ENCODE measurements at regions not wholly inside any gene's neighbourhood (a gene's known extent, or its start where the extent isn't known, plus 50 kb on each side); places are given as distances from the start of the nearest gene placed in this dataset.

DNA sequence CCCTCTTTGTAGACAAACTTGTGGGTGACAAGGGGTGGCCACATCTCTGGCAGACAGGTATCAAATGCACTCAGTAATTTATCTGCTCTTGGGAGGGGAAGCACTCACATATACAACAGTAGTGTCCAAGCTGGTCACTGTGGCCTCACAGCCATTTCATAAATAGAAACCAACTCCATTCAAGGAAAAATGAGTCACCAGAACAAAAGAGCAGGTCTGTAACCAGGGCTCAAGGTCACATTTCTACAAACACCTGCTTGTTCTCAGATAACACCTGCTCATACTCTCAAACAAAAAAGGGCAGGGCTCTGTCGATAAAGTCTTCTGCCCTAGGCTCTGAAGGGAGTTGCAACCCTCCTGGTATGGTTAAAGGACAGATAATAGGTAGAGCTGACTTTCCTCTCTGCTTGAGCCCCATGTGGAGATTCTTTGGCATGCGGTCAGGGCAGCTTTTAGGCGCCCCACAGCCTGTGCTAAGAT lies 459.0 kb downstream of the BCL11A start:
- TF ChIP-seq, protein P1, sequence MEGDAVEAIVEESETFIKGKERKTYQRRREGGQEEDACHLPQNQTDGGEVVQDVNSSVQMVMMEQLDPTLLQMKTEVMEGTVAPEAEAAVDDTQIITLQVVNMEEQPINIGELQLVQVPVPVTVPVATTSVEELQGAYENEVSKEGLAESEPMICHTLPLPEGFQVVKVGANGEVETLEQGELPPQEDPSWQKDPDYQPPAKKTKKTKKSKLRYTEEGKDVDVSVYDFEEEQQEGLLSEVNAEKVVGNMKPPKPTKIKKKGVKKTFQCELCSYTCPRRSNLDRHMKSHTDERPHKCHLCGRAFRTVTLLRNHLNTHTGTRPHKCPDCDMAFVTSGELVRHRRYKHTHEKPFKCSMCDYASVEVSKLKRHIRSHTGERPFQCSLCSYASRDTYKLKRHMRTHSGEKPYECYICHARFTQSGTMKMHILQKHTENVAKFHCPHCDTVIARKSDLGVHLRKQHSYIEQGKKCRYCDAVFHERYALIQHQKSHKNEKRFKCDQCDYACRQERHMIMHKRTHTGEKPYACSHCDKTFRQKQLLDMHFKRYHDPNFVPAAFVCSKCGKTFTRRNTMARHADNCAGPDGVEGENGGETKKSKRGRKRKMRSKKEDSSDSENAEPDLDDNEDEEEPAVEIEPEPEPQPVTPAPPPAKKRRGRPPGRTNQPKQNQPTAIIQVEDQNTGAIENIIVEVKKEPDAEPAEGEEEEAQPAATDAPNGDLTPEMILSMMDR (IDR thresholded peaks at IDR 0.05): no peak
- TF ChIP-seq POLR2AphosphoS5 (IDR thresholded peaks at IDR 0.05; ENCODE audit: low read depth, low read length): no peak
- TF ChIP-seq, protein P2, sequence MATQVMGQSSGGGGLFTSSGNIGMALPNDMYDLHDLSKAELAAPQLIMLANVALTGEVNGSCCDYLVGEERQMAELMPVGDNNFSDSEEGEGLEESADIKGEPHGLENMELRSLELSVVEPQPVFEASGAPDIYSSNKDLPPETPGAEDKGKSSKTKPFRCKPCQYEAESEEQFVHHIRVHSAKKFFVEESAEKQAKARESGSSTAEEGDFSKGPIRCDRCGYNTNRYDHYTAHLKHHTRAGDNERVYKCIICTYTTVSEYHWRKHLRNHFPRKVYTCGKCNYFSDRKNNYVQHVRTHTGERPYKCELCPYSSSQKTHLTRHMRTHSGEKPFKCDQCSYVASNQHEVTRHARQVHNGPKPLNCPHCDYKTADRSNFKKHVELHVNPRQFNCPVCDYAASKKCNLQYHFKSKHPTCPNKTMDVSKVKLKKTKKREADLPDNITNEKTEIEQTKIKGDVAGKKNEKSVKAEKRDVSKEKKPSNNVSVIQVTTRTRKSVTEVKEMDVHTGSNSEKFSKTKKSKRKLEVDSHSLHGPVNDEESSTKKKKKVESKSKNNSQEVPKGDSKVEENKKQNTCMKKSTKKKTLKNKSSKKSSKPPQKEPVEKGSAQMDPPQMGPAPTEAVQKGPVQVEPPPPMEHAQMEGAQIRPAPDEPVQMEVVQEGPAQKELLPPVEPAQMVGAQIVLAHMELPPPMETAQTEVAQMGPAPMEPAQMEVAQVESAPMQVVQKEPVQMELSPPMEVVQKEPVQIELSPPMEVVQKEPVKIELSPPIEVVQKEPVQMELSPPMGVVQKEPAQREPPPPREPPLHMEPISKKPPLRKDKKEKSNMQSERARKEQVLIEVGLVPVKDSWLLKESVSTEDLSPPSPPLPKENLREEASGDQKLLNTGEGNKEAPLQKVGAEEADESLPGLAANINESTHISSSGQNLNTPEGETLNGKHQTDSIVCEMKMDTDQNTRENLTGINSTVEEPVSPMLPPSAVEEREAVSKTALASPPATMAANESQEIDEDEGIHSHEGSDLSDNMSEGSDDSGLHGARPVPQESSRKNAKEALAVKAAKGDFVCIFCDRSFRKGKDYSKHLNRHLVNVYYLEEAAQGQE (IDR thresholded peaks at IDR 0.05; ENCODE audit: insufficient read depth in 1 of 2, low read depth in 2 of 2, low read length in 1 of 2): no peak
